Esophagus squamous epithelium (tissue), 4 donors: ENCODE measurements at regions not wholly inside any gene's neighbourhood (a gene's known extent, or its start where the extent isn't known, plus 50 kb on each side); places are given as distances from the start of the nearest gene placed in this dataset.

Experiments used
- POLR2A ChIP-seq, 4 donors: fragments of 450-650 bp; IDR thresholded peaks; one replicate each; pipeline ENCODE4 v1.6.1; 2017; ENCODE audit warnings: antibody characterized with exemption in 4 of 4, mild to moderate bottlenecking in 4 of 4, moderate library complexity in 3 of 4
- TF ChIP-seq, protein P1 (sequence below), 6 experiments: fragments of 450-650 bp in 4 of 6; fragments of 200-600 bp in 2 of 6; sonication (generic) in 2 of 6; IDR thresholded peaks; one replicate each; pipeline ENCODE4 v1.5.1; 2016 to 2019; ENCODE audit warnings: antibody characterized with exemption in 6 of 6, mild to moderate bottlenecking in 4 of 6, moderate library complexity in 4 of 6

DNA sequence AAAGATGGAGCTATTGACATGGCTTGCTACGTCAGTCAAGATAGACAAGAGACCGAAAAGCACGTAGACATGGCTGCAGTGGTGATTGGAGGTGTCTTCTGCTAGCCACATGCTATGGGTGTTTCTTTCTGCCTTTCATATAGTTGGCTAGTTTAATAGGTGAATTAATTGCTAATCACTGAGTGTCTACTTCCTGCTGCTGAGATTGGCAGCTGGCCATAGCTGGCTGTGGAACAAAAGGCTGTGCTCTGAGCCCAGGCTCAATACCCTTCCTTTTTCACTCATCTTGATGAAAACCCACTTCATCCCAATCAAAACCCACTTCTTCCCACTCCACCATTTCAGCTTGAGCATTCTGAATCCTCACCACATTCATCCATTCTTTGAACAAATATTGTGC, 221.4 kb upstream of the MAF start:
- TF ChIP-seq, protein P1, sequence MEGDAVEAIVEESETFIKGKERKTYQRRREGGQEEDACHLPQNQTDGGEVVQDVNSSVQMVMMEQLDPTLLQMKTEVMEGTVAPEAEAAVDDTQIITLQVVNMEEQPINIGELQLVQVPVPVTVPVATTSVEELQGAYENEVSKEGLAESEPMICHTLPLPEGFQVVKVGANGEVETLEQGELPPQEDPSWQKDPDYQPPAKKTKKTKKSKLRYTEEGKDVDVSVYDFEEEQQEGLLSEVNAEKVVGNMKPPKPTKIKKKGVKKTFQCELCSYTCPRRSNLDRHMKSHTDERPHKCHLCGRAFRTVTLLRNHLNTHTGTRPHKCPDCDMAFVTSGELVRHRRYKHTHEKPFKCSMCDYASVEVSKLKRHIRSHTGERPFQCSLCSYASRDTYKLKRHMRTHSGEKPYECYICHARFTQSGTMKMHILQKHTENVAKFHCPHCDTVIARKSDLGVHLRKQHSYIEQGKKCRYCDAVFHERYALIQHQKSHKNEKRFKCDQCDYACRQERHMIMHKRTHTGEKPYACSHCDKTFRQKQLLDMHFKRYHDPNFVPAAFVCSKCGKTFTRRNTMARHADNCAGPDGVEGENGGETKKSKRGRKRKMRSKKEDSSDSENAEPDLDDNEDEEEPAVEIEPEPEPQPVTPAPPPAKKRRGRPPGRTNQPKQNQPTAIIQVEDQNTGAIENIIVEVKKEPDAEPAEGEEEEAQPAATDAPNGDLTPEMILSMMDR (IDR thresholded peaks at IDR 0.05) = no peak
- no peak for TF ChIP-seq POLR2A (IDR thresholded peaks at IDR 0.05)
